GM23338 (cell line): ENCODE measurements at regions not wholly inside any gene's neighbourhood (a gene's known extent, or its start where the extent isn't known, plus 50 kb on each side); places are given as distances from the start of the nearest gene placed in this dataset.

Experiments
- ATAC-seq: fragments of 200-7000 bp; cut with Tn5 transposase; 3 replicates; pipeline ENCODE4 v1.9.1; 2020
- DNase-seq: peaks from one replicate; pipeline ENCODE4 v3.0.0-alpha.2; 2015; ENCODE audit warnings: low spot score
- H2AFZ ChIP-seq: fragments of 200-600 bp; sonication (generic); 2 replicates; pipeline ENCODE4 v1.8.0; 2016; ENCODE audit warnings: antibody characterized with exemption, mild to moderate bottlenecking, moderate library complexity
- H3F3A ChIP-seq: fragments of 200-600 bp; sonication (generic); replicated peaks from 2 replicates; pipeline ENCODE4 v1.8.0; 2017; ENCODE audit warnings: antibody characterized with exemption, mixed run types, low read depth
- H3K27ac ChIP-seq: fragments of 200-600 bp; sonication (generic); 2 replicates; pipeline ENCODE4 v1.6.1; 2016; ENCODE audit warnings: low read depth
- H3K27me3 ChIP-seq: fragments of 200-600 bp; sonication (generic); 2 replicates; pipeline ENCODE4 v1.8.0; 2016; ENCODE audit warnings: mild to moderate bottlenecking, mixed run types, moderate library complexity; ENCODE audit not compliant: insufficient read depth
- H3K36me3 ChIP-seq: fragments of 200-600 bp; sonication (generic); 2 replicates; pipeline ENCODE4 v1.8.0; 2016; ENCODE audit warnings: mild to moderate bottlenecking; ENCODE audit not compliant: insufficient read depth
- H3K4me1 ChIP-seq: fragments of 200-600 bp; sonication (generic); 2 replicates; pipeline ENCODE4 v1.8.0; 2016; ENCODE audit warnings: mild to moderate bottlenecking, moderate library complexity; ENCODE audit not compliant: insufficient read depth
- H3K4me2 ChIP-seq: fragments of 200-600 bp; sonication (generic); 2 replicates; pipeline ENCODE4 v1.7.1; 2017; ENCODE audit warnings: mixed run types
- H3K4me3 ChIP-seq: fragments of 200-600 bp; sonication (generic); 2 replicates; pipeline ENCODE4 v1.6.1; 2016; ENCODE audit warnings: mixed run types
- H3K79me2 ChIP-seq: fragments of 200-600 bp; sonication (generic); replicated peaks from 2 replicates; pipeline ENCODE4 v1.8.0; 2017; ENCODE audit warnings: mild to moderate bottlenecking; ENCODE audit not compliant: insufficient read depth
- H3K9me2 ChIP-seq: fragments of 200-600 bp; sonication (generic); 2 replicates; pipeline ENCODE4 v1.8.0; 2017; ENCODE audit not compliant: insufficient read depth
- H4K20me1 ChIP-seq: fragments of 200-600 bp; sonication (generic); replicated peaks from 2 replicates; pipeline ENCODE4 v1.8.0; 2017; ENCODE audit warnings: mild to moderate bottlenecking; ENCODE audit not compliant: insufficient read depth
- H3K27ac Mint-ChIP-seq: 2 replicates; pipeline ENCODE4 v1.8.0; 2020; ENCODE audit warnings: inconsistent platforms, mild to moderate bottlenecking, moderate library complexity, mixed read lengths
- H3K27me3 Mint-ChIP-seq: 3 replicates; pipeline ENCODE4 v1.8.0; 2022; ENCODE audit warnings: low read depth, mild to moderate bottlenecking, moderate library complexity, mixed read lengths, inconsistent platforms; ENCODE audit not compliant: insufficient read depth, poor library complexity
- H3K36me3 Mint-ChIP-seq: 3 replicates; pipeline ENCODE4 v1.8.0; 2021; ENCODE audit warnings: low read depth, mild to moderate bottlenecking, inconsistent platforms, moderate library complexity, mixed read lengths
- H3K4me1 Mint-ChIP-seq: 3 replicates; pipeline ENCODE4 v1.8.0; 2020; ENCODE audit warnings: mild to moderate bottlenecking, inconsistent platforms, mixed read lengths
- H3K4me3 Mint-ChIP-seq: 3 replicates; pipeline ENCODE4 v1.8.0; 2021; ENCODE audit warnings: moderate library complexity, mild to moderate bottlenecking, inconsistent platforms, mixed read lengths
- H3K9me3 Mint-ChIP-seq: 3 replicates; pipeline ENCODE4 v1.8.0; 2020; ENCODE audit warnings: moderate library complexity, mild to moderate bottlenecking, inconsistent platforms, mixed read lengths
- CREB1 ChIP-seq: fragments of 250-450 bp; sonication (Bioruptor Pico); IDR thresholded peaks from 2 replicates; pipeline ENCODE4 v1.5.0; 2020; ENCODE audit warnings: low read depth, mild to moderate bottlenecking, moderate library complexity
- CTCF ChIP-seq, 2 experiments: fragments of 200-600 bp in 1 of 2; sonication (generic) in 1 of 2; conservative IDR thresholded peaks; 2 replicates each; pipeline versions ENCODE4 v1.5.1 to v1.6.1; 2016 to 2017; ENCODE audit warnings: antibody characterized with exemption in 2 of 2, low read depth in 2 of 2, mild to moderate bottlenecking in 2 of 2, moderate library complexity in 1 of 2
- ETS1 ChIP-seq: IDR thresholded peaks from 2 replicates; pipeline ENCODE4 v1.6.1; 2016; ENCODE audit warnings: antibody characterized with exemption
- EZH2 ChIP-seq: fragments of 200-600 bp; sonication (generic); IDR thresholded peaks from one replicate; pipeline ENCODE4 v1.8.0; 2017; ENCODE audit warnings: antibody characterized with exemption, mild to moderate bottlenecking, low read depth; ENCODE audit not compliant: unreplicated experiment
- NANOG ChIP-seq: IDR thresholded peaks from 2 replicates; pipeline ENCODE4 v1.6.1; 2016; ENCODE audit warnings: antibody characterized with exemption, borderline replicate concordance
- TF ChIP-seq, protein P1 (sequence below): fragments of 250-450 bp; sonication (Bioruptor Pico); IDR thresholded peaks from 2 replicates; pipeline ENCODE4 v1.5.0; 2020; ENCODE audit warnings: mild to moderate bottlenecking, moderate library complexity

- TF ChIP-seq, protein P1, sequence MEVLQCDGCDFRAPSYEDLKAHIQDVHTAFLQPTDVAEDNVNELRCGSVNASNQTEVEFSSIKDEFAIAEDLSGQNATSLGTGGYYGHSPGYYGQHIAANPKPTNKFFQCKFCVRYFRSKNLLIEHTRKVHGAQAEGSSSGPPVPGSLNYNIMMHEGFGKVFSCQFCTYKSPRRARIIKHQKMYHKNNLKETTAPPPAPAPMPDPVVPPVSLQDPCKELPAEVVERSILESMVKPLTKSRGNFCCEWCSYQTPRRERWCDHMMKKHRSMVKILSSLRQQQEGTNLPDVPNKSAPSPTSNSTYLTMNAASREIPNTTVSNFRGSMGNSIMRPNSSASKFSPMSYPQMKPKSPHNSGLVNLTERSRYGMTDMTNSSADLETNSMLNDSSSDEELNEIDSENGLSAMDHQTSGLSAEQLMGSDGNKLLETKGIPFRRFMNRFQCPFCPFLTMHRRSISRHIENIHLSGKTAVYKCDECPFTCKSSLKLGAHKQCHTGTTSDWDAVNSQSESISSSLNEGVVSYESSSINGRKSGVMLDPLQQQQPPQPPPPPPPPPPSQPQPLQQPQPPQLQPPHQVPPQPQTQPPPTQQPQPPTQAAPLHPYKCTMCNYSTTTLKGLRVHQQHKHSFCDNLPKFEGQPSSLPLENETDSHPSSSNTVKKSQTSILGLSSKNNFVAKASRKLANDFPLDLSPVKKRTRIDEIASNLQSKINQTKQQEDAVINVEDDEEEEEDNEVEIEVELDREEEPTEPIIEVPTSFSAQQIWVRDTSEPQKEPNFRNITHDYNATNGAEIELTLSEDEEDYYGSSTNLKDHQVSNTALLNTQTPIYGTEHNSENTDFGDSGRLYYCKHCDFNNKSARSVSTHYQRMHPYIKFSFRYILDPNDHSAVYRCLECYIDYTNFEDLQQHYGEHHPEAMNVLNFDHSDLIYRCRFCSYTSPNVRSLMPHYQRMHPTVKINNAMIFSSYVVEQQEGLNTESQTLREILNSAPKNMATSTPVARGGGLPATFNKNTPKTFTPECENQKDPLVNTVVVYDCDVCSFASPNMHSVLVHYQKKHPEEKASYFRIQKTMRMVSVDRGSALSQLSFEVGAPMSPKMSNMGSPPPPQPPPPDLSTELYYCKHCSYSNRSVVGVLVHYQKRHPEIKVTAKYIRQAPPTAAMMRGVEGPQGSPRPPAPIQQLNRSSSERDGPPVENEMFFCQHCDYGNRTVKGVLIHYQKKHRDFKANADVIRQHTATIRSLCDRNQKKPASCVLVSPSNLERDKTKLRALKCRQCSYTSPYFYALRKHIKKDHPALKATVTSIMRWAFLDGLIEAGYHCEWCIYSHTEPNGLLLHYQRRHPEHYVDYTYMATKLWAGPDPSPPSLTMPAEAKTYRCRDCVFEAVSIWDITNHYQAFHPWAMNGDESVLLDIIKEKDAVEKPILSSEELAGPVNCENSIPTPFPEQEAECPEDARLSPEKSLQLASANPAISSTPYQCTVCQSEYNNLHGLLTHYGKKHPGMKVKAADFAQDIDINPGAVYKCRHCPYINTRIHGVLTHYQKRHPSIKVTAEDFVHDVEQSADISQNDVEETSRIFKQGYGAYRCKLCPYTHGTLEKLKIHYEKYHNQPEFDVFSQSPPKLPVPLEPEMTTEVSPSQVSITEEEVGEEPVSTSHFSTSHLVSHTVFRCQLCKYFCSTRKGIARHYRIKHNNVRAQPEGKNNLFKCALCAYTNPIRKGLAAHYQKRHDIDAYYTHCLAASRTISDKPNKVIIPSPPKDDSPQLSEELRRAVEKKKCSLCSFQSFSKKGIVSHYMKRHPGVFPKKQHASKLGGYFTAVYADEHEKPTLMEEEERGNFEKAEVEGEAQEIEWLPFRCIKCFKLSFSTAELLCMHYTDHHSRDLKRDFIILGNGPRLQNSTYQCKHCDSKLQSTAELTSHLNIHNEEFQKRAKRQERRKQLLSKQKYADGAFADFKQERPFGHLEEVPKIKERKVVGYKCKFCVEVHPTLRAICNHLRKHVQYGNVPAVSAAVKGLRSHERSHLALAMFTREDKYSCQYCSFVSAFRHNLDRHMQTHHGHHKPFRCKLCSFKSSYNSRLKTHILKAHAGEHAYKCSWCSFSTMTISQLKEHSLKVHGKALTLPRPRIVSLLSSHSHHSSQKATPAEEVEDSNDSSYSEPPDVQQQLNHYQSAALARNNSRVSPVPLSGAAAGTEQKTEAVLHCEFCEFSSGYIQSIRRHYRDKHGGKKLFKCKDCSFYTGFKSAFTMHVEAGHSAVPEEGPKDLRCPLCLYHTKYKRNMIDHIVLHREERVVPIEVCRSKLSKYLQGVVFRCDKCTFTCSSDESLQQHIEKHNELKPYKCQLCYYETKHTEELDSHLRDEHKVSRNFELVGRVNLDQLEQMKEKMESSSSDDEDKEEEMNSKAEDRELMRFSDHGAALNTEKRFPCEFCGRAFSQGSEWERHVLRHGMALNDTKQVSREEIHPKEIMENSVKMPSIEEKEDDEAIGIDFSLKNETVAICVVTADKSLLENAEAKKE (CRISPR knock-in tag) = no peak
- TF ChIP-seq NANOG = no peak
- no peak for TF ChIP-seq CREB1 (CRISPR knock-in tag)
- no peak for TF ChIP-seq EZH2
Measured at GRCh38 chr7:131637859-131638258, 81.4 kb upstream of the PODXL start (continued).

DNA sequence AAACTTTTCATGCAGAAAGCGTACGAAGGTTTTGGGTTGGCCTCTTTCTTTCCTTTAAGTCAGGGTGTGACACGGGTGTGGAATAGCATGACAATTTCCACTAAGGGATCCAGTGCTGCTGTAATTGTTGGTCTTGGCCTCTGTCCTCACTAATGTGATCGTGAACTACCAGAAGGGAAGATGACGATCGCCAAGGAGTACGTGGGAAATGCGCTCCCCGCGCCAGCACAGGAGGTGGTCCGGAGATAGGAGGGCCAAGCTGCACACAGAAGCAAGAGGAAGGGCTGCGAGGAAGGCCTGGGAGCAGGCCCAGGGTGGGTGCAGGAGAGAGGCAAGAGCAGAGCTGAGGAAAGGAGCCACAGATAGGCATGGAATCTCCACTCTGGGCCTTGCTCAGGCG is 79.7 kb upstream of the PODXL start:
- 0 out of 2 replicates have a peak, but pooled peaks cover 13% of the 10 kb centered on the region for H3K9me2 ChIP-seq
- peaks cover 27% of the 10 kb centered on the region for H3K4me1 Mint-ChIP-seq
- H3K27ac ChIP-seq = no peak overlapping the region
- DNase-seq (no peak), ATAC-seq (no peak)
- H2AFZ ChIP-seq = no peak overlapping the region
- H3K27me3 Mint-ChIP-seq = peaks cover 15% of the 10 kb centered on the region
- no peaks in the 10 kb centered on the region for H4K20me1 ChIP-seq
- H3K9me3 Mint-ChIP-seq = no peaks in the 10 kb centered on the region; the same call in 2 of the 3 replicates
- no peak overlapping the region for H3K27ac Mint-ChIP-seq
- H3K36me3 ChIP-seq = no peaks in the 10 kb centered on the region
- peaks cover 2% of the 10 kb centered on the region; the same call in 2 of the 3 replicates for H3K36me3 Mint-ChIP-seq
- no peaks in the 10 kb centered on the region for H3K79me2 ChIP-seq
- H3K4me2 ChIP-seq = no peak overlapping the region
- H3F3A ChIP-seq = 0 out of 2 replicates have a peak, but pooled peaks cover 4% of the 10 kb centered on the region
- H3K27me3 ChIP-seq = no peaks in the 10 kb centered on the region
- H3K4me3 ChIP-seq = no peak overlapping the region
- no peak overlapping the region for H3K4me3 Mint-ChIP-seq
- peaks cover 7% of the 10 kb centered on the region; the same call in 1 of the 2 replicates for H3K4me1 ChIP-seq
- no peak for TF ChIP-seq EZH2
- no peak for TF ChIP-seq CTCF (conservative IDR thresholded peaks at IDR 0.05; ENCODE audit: low read depth in 2 of 2)
- TF ChIP-seq, protein P1 (CRISPR knock-in tag) = no peak
- TF ChIP-seq CREB1 (CRISPR knock-in tag) = no peak
- TF ChIP-seq ETS1 = no peak
